NCI-H510A (cell line): ENCODE measurements at regions not wholly inside any gene's neighbourhood (a gene's known extent, or its start where the extent isn't known, plus 50 kb on each side); places are given as distances from the start of the nearest gene placed in this dataset.

Experiments
- DNase-seq: peaks from one replicate; lab custom pipeline; 2025; lab: John Stamatoyannopoulos, UW

- no peak for DNase-seq
Measured at GRCh38 chr15:94004697-94005096, 226.7 kb upstream of the MCTP2 start.

DNA sequence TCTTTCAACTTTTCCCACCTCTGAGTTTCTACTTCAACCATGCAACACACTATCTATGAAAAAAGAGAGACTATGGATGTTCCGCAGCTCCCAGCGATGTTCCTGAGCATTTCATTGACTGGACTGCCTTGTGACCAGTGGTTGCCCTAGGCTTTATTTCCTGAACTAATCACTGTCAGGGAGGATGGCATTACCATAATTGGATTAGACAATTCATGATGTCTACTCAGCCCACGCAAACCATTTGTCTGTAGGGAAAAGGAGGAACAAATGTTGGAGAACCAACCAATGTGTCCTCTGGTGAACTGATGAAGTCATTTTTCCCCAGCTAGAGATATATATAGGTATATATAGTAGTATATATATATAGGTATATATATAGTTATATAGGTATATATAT is 229.3 kb upstream of the MCTP2 start:
- no peak for DNase-seq

- no peak for DNase-seq
Measured at GRCh38 chr15:94001255-94001801, 230.0 kb upstream of the MCTP2 start.

DNA sequence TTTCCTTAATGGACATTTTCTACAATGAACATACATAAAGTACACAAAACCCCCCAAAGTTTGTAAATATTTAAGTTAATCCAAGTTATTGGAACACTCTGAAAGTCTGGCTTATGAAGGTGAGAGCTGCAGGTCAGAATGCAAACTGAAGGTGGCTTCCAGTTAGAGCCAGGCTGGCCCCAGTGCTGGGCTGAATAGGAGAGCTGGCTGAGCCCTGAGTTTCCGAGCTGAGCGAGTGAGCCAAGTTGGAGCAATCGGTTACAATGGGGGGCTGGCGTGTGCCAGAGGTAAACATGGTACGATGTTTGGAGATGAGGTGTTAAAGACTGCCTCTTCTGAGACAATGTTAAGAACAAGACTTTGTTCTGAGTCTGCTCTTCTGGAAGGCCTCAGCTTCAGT is 230.8 kb upstream of the MCTP2 start:
- DNase-seq, result no peak

DNA sequence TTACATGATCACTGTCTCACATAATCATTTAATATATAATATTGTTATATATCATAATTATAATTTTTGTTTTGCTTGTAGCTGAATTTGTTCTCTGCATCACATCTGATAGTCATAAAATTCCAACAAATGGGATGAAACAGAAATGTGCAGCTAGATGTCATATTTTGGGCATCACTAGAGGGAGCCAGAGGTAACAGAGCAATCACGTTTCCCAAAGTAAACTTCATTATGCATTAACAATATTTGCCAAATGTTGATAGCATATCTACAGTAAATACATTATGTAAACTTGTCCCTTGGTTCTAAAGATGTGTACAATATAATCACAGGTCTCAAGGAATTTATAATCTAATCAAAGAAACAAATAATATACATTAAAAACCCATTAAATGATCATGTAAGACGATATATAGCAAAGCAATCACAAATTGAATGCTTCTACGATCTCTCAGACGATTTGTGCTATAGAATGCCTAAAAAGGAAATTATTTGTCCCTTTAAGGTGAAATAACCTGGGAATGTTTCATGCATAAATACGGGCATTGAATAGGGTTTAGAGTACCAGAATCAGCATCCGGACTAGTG is 234.2 kb upstream of the MCTP2 start:
- no peak for DNase-seq

GRCh38 chr15:93989440-93989998 is 241.8 kb upstream of the MCTP2 start:
- no peak for DNase-seq

- no peak for DNase-seq
Measured at GRCh38 chr15:93987068-93987467, 244.3 kb upstream of the MCTP2 start.

DNA sequence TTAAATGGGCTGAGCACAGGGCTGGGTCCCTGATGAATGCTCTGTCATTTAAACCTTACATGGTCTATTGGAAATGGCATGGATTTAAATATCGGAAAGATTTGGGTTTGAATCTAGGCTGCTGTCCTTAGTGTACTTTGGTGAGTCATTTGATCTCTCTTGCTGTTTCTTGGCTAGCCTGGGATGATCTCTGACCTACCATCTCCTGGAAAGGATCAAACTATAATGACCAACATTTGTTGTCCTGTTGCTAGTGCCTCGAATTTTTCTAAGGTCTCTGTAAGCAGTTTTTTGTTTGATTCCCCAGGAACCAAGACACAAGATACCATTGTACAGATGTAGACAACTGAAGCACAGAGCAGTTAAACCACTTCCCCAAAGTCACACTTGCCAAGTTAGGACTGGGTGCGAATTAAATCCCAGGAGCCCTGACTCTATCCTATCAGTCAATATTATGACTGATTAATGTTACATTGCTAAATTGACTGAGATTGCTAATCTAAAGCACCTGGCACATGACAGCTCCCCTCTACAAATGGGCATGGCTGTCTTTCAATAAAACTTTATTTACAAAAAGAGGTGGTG is 244.9 kb upstream of the MCTP2 start:
- no peak for DNase-seq

GRCh38 chr15:93985925-93986324 is 245.4 kb upstream of the MCTP2 start:
- DNase-seq, result no peak

DNA sequence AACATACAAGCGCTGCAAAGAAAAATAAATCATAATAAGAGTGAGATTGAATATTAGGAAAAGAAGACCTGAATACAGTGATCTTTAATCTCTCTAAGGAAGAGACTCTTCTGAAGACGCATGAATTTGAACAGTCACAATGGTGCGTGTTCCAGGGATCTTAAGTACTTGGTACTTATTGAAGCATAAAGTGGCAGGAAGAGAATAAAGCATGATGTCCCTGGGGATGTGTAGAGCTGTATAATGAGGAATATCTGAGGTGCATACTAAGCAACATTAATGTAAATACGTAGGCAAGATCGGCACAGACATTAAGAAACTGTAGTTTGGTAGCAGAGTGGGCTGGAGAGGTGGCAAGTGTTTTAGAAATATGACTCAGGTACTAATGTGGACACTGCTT is 246.2 kb upstream of the MCTP2 start:
- DNase-seq, result no peak

DNA sequence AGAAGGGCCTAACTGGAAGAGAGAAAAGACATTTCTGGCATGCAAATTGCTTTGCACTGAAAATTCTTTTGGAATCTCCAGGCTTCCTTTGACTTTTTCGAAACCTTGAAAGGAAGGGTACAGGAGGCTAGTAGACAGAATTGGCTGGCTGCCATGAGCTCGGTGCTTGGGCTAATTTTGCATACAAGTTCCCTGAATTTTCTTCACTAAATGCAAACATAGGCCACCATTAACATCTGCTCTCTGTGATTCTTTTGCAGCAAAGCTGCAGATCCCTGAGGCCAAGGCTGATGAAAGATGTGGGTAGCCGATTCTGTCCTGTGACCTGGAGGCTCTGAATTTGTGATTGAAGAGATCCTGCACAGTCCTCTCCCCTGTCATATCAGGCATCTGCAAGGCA is 247.8 kb upstream of the MCTP2 start:
- DNase-seq, result no peak

- no peak for DNase-seq
Measured at GRCh38 chr15:93982226-93982727, 249.1 kb upstream of the MCTP2 start.

- DNase-seq, result no peak
Measured at GRCh38 chr15:93981706-93982105, 249.7 kb upstream of the MCTP2 start.

DNA sequence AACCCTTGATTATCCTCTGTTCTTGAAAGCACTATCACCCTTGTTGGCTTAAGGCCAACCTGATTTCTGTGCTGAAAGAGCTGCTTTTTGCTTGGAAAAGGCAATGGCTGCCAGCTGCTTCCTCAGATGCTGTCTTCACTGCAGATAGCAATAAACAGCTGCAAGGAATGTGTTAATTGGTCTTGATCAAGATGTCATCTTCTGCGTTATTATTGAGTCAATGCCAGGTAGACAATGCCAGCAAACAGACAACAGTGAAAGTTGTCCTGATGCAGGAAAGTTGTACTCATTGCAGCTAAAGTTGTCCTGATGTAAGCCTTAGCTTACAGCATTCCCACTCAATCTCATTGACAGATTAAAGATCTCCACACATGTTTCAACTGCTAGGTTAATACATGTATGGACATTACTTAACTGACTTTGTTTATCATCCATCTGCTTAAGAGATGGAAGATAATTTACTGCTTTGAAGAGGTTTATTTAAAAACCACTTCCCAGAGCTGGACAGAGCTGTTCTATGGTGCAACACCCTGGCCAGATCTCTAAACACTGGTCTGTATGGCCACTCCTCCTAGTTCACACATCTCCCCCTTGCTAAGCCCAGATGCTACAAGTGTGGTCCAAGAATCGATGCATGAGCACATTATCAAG is 251.0 kb upstream of the MCTP2 start:
- DNase-seq, result no peak

GRCh38 chr15:93974804-93975481 is 256.4 kb upstream of the MCTP2 start:
- DNase-seq, result peak; percentile 32

DNA sequence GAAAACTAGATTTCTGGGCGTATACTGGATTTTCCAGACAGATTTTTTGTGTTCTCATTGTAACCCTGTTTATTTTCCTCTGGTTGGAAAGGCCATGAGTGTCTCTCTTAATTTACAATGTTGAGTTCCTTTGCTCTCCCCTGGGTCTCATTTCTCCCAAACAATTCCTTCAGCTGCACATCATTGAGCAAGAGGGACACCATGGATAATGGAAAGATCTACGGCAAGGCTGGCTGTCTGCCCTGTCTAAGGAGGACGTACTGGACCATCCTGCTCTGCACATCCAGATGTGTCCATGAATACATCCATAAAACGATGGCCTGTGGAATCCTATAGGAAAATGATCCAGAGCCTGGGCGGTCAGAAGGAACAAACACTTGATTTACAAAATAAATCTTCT is 258.1 kb upstream of the MCTP2 start:
- DNase-seq, result no peak

GRCh38 chr15:93968773-93969172 is 262.6 kb upstream of the MCTP2 start:
- no peak for DNase-seq

GRCh38 chr15:93965304-93965908 is 266.0 kb upstream of the MCTP2 start:
- DNase-seq, result no peak

GRCh38 chr15:93954985-93955571 is 276.3 kb upstream of the MCTP2 start:
- DNase-seq, result no peak

GRCh38 chr15:93948726-93949125 is 282.6 kb upstream of the MCTP2 start:
- DNase-seq, result no peak

- DNase-seq, result no peak
Measured at GRCh38 chr15:93943586-93943985, 287.8 kb upstream of the MCTP2 start.

- DNase-seq, result no peak
Measured at GRCh38 chr15:93942269-93942694, 289.1 kb upstream of the MCTP2 start.
